ENCODE measurements at regions not wholly inside any gene's neighbourhood (a gene's known extent, or its start where the extent isn't known, plus 50 kb on each side); places are given as distances from the start of the nearest gene placed in this dataset.

DNA sequence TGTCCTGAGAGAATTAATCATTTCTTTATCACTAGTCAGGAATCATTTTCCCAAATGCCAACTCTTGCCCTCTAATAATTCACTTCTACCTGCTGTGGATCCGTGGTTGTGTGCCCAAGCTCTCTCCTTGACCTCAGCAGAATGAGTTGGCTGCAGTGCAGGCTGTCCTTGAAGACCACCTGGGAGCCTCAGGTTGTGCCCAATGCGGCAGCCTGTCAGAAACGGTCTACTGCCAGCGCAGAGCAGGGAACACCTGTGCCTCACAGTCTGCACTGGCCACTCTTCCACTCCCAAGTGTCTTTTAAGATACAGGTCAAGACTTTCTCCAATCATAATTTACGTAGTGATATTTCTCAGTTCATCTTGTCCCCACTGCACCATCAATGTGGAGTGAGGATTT, 246.0 kb upstream of the PHF14 start:
- TF ChIP-seq, protein P1, sequence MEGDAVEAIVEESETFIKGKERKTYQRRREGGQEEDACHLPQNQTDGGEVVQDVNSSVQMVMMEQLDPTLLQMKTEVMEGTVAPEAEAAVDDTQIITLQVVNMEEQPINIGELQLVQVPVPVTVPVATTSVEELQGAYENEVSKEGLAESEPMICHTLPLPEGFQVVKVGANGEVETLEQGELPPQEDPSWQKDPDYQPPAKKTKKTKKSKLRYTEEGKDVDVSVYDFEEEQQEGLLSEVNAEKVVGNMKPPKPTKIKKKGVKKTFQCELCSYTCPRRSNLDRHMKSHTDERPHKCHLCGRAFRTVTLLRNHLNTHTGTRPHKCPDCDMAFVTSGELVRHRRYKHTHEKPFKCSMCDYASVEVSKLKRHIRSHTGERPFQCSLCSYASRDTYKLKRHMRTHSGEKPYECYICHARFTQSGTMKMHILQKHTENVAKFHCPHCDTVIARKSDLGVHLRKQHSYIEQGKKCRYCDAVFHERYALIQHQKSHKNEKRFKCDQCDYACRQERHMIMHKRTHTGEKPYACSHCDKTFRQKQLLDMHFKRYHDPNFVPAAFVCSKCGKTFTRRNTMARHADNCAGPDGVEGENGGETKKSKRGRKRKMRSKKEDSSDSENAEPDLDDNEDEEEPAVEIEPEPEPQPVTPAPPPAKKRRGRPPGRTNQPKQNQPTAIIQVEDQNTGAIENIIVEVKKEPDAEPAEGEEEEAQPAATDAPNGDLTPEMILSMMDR (IDR thresholded peaks at IDR 0.05; ENCODE audit: low read length), result no peak
- TF ChIP-seq EZH2 (IDR thresholded peaks at IDR 0.05; ENCODE audit: borderline replicate concordance, low read length), result no peak

All from OCI-LY1 (cell line).